HepG2 (cell line): ENCODE measurements at regions not wholly inside any gene's neighbourhood (a gene's known extent, or its start where the extent isn't known, plus 50 kb on each side); places are given as distances from the start of the nearest gene placed in this dataset.

ENCODE experiments used
- ATAC-seq: fragments of 200-7000 bp; cut with Tn5 transposase; 3 replicates; pipeline ENCODE4 v1.9.1; 2020; ENCODE audit warnings: mild to moderate bottlenecking, moderate library complexity
- BruUV-seq: library from RNA; stranded (reverse); fragments of 400-500 nt; replicated peaks from 2 replicates; lab custom pipeline; 2021; lab: Mats Ljungman, UMichigan
- CTCF ChIA-PET: fragments of 300-600 bp; formaldehyde crosslinking; extraction: SDS; loops from one replicate; lab custom pipeline; 2021; ENCODE audit warnings: low total read pairs, inconsistent platforms, low intra/inter-chr PET ratio; lab: Yijun Ruan, JAX
- POLR2A ChIA-PET: fragments of 350-600 bp; sonication (Branson Sonifier 250); formaldehyde crosslinking; loops from one replicate; lab custom pipeline; 2020; ENCODE audit warnings: antibody characterized with exemption, inconsistent platforms; lab: Yijun Ruan, JAX
- DNase-seq: peaks from one replicate; pipeline ENCODE4 v3.0.0-alpha.2; 2015; ENCODE audit warnings: low spot score
- FAIRE-seq: peaks from 3 replicates; lab custom pipeline; 2011; peaks lifted over from hg19 to GRCh38; lab: Jason Lieb, UNC
- H2AFZ ChIP-seq: one replicate; pipeline ENCODE4 v1.6.1; 2011; ENCODE audit warnings: low read length, inconsistent platforms
- H3K27ac ChIP-seq: fragments of 300-600 bp; 3 replicates; pipeline ENCODE4 v1.8.0; 2011; ENCODE audit warnings: mixed run types, mild to moderate bottlenecking, mixed read lengths, low read length, inconsistent platforms; ENCODE audit not compliant: insufficient read depth; ENCODE audit errors: extremely low read length
- H3K27me3 ChIP-seq, 2 experiments: fragments of 200-600 bp in 1 of 2; 2 replicates in 1 of 2; 3 replicates in 1 of 2; pipeline versions ENCODE4 v1.6.0 to v1.8.0; 2011; ENCODE audit warnings: low read length in 2 of 2, mild to moderate bottlenecking in 2 of 2, moderate library complexity in 2 of 2, inconsistent platforms in 1 of 2; ENCODE audit not compliant: insufficient read depth in 2 of 2, control insufficient read depth in 1 of 2
- H3K36me3 ChIP-seq, 2 experiments: fragments of 200-600 bp in 1 of 2; replicated peaks in 1 of 2; 2 replicates in 1 of 2; 3 replicates in 1 of 2; pipeline versions ENCODE4 v1.5.1 to v1.8.0; 2011; ENCODE audit warnings: low read length in 2 of 2, inconsistent platforms in 1 of 2; ENCODE audit not compliant: insufficient read depth in 2 of 2, control insufficient read depth in 1 of 2
- H3K4me1 ChIP-seq: 2 replicates; pipeline ENCODE4 v1.5.1; 2012; ENCODE audit warnings: low read length, inconsistent platforms; ENCODE audit not compliant: insufficient read depth
- H3K4me2 ChIP-seq: 2 replicates; pipeline ENCODE4 v1.6.0; 2011; ENCODE audit warnings: low read depth, low read length, inconsistent platforms
- H3K4me3 ChIP-seq, 3 experiments: fragments of 200-600 bp in 1 of 3; sonication (generic), shearing (Covaris generic) in 1 of 3; replicated peaks in 1 of 3; 2 replicates each; pipeline ENCODE4 v1.5.1; 2011 to 2016; ENCODE audit warnings: low read length in 3 of 3, inconsistent platforms in 2 of 3, low read depth in 2 of 3, mild to moderate bottlenecking in 2 of 3, control low read depth in 1 of 3, mixed read lengths in 1 of 3; ENCODE audit not compliant: insufficient read depth in 1 of 3
- H3K79me2 ChIP-seq: one replicate; pipeline ENCODE4 v1.6.1; 2011; ENCODE audit warnings: low read length, inconsistent platforms; ENCODE audit not compliant: insufficient read depth
- H3K9ac ChIP-seq: 2 replicates; pipeline ENCODE4 v1.6.0; 2011; ENCODE audit warnings: mild to moderate bottlenecking, low read depth, low read length, inconsistent platforms; ENCODE audit not compliant: insufficient read depth
- H3K9me3 ChIP-seq: 2 replicates; pipeline ENCODE4 v1.5.1; 2012; ENCODE audit warnings: mild to moderate bottlenecking, low read length
- H4K20me1 ChIP-seq: 2 replicates; pipeline ENCODE4 v1.6.0; 2011; ENCODE audit warnings: inconsistent platforms, mild to moderate bottlenecking, low read length, moderate library complexity; ENCODE audit not compliant: insufficient read depth
- CHCHD3 ChIP-seq: sonication (generic); formaldehyde crosslinking; IDR thresholded peaks from 2 replicates; pipeline ENCODE4 v1.8.0; 2022; ENCODE audit warnings: mild to moderate bottlenecking, missing genetic modification reagents, moderate library complexity
- EP300 ChIP-seq, 3 experiments: sonication (generic) in 1 of 3; formaldehyde crosslinking in 1 of 3; IDR thresholded peaks; 2 replicates each; pipeline versions ENCODE4 v1.5.1 to v1.6.1; 2011 to 2020; ENCODE audit warnings: low read depth in 2 of 3, low read length in 2 of 3, borderline replicate concordance in 1 of 3, improper control_type of control experiment in 1 of 3, mild to moderate bottlenecking in 1 of 3, missing genetic modification reagents in 1 of 3, moderate library complexity in 1 of 3
- MTA3 ChIP-seq: sonication (generic); formaldehyde crosslinking; IDR thresholded peaks from 2 replicates; pipeline ENCODE4 v1.4.0; 2020; ENCODE audit warnings: missing genetic modification reagents
- MXI1 ChIP-seq: IDR thresholded peaks from 3 replicates; pipeline ENCODE4 v1.6.1; 2012; ENCODE audit warnings: low read depth, low read length, inconsistent platforms, borderline replicate concordance
- NCOA1 ChIP-seq: sonication (generic); formaldehyde crosslinking; IDR thresholded peaks from 2 replicates; pipeline ENCODE4 v1.9.0; 2021; ENCODE audit warnings: missing genetic modification reagents
- NFRKB ChIP-seq: fragments of 450-650 bp; IDR thresholded peaks from 2 replicates; pipeline ENCODE4 v1.6.1; 2017
- POGZ ChIP-seq: sonication (generic); formaldehyde crosslinking; IDR thresholded peaks from 2 replicates; pipeline ENCODE4 v1.4.0; 2020; ENCODE audit warnings: mild to moderate bottlenecking, missing genetic modification reagents
- RAD21 ChIP-seq: fragments of 450-650 bp; formaldehyde crosslinking; IDR thresholded peaks from 2 replicates; pipeline ENCODE4 v1.5.0; 2020; ENCODE audit warnings: mild to moderate bottlenecking
- SNAPC2 ChIP-seq: sonication (generic); formaldehyde crosslinking; IDR thresholded peaks from 2 replicates; pipeline ENCODE4 v1.8.1; 2022; ENCODE audit warnings: mild to moderate bottlenecking, missing genetic modification reagents
- SNRNP70 ChIP-seq: fragments of 200-400 bp; formaldehyde crosslinking; IDR thresholded peaks from 2 replicates; pipeline ENCODE4 v1.6.1; 2017; ENCODE audit warnings: mild to moderate bottlenecking, low read depth, low read length, moderate library complexity
- TBX2 ChIP-seq: sonication (generic); formaldehyde crosslinking; IDR thresholded peaks from 2 replicates; pipeline ENCODE4 v1.5.0; 2020; ENCODE audit warnings: missing genetic modification reagents, mild to moderate bottlenecking, borderline replicate concordance
- ZC3H13 ChIP-seq: sonication (generic); formaldehyde crosslinking; IDR thresholded peaks from 2 replicates; pipeline ENCODE4 v1.8.1; 2023; ENCODE audit warnings: mild to moderate bottlenecking, missing genetic modification reagents, moderate library complexity
- ZNF138 ChIP-seq: sonication (generic); formaldehyde crosslinking; IDR thresholded peaks from 2 replicates; pipeline ENCODE4 v1.5.0; 2020; ENCODE audit warnings: mild to moderate bottlenecking, low read depth, missing genetic modification reagents
- ZNF251 ChIP-seq: sonication (generic); formaldehyde crosslinking; IDR thresholded peaks from 2 replicates; pipeline ENCODE4 v1.9.0; 2021; ENCODE audit warnings: mild to moderate bottlenecking, missing genetic modification reagents
- ZNF496 ChIP-seq: sonication (generic); formaldehyde crosslinking; IDR thresholded peaks from 2 replicates; pipeline ENCODE4 v1.8.1; 2023; ENCODE audit warnings: mild to moderate bottlenecking, moderate library complexity, missing genetic modification reagents; ENCODE audit not compliant: insufficient replicate concordance
- ZSCAN30 ChIP-seq: sonication (generic); formaldehyde crosslinking; IDR thresholded peaks from 2 replicates; pipeline ENCODE4 v1.5.0; 2020; ENCODE audit warnings: mild to moderate bottlenecking, missing genetic modification reagents
- WGBS: methylation state at CpG from one replicate; pipeline ENCODE4 v1.1.6; 2017; ENCODE audit warnings: low lambda C conversion rate; 5-methylcytosine and 5-hydroxymethylcytosine counted together
- in situ Hi-C: cut with HindIII; loops from 2 replicates; pipeline ENCODE4 v1.10.0; 2017; ENCODE audit warnings: low pct_unique_long_range_greater_than_20kb; ENCODE audit not compliant: extremely low pct_ligation_motif_present
- intact Hi-C: fragments of 100-400 bp; cut with micrococcal nuclease; formaldehyde crosslinking; loops from one replicate; pipeline ENCODE4 v1.10.0; 2022; ENCODE audit not compliant: unreplicated experiment
- TF ChIP-seq, protein P1 (sequence below): sonication (generic); formaldehyde crosslinking; IDR thresholded peaks from 2 replicates; pipeline ENCODE4 v1.8.0; 2022; ENCODE audit warnings: low read depth, missing genetic modification reagents
- TF ChIP-seq, protein P2 (sequence below): sonication (generic); formaldehyde crosslinking; IDR thresholded peaks from 2 replicates; pipeline ENCODE4 v1.4.0; 2020; ENCODE audit warnings: missing genetic modification reagents
- TF ChIP-seq, protein P3 (sequence below): sonication (generic); formaldehyde crosslinking; IDR thresholded peaks from 2 replicates; pipeline ENCODE4 v1.5.0; 2020; ENCODE audit warnings: missing genetic modification reagents, mild to moderate bottlenecking, borderline replicate concordance
- TF ChIP-seq, protein P4 (sequence below): IDR thresholded peaks from 2 replicates; pipeline ENCODE4 v1.6.1; 2016

DNA sequence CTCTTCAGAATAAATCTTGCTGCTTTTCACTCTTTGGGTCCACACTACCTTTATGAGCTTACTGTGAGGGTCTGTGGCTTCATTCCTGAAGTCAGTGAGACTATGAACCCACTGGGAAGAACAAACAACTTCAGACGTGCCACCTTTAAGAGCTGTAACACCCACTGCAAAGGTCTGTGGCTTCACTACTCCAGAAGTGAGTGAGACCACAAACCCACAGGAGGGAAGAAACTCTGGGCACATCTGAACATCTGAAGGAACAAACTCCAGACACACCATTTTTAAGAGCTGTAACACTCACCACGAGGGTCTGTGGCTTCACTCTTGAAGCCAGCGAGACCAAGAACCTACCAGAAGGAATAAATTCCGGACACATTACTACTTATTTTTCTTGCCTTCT, 964.1 kb upstream of the NXPH2 start:
- no peak overlapping the region for H2AFZ ChIP-seq
- no peak overlapping the region for H3K27ac ChIP-seq
- no peak overlapping the region for H3K4me2 ChIP-seq
- ChIA-PET POLR2A (no interaction called here), CTCF (no interaction called here)
- no peak for TF ChIP-seq ZSCAN30
- TF ChIP-seq NFRKB: no peak
- no peak for TF ChIP-seq RAD21
- TF ChIP-seq CHCHD3 (CRISPR knock-in tag): no peak
- no peak for TF ChIP-seq SNAPC2
- no peak for TF ChIP-seq POGZ (CRISPR knock-in tag)
- no peak for TF ChIP-seq ZNF251
- TF ChIP-seq, protein P1, sequence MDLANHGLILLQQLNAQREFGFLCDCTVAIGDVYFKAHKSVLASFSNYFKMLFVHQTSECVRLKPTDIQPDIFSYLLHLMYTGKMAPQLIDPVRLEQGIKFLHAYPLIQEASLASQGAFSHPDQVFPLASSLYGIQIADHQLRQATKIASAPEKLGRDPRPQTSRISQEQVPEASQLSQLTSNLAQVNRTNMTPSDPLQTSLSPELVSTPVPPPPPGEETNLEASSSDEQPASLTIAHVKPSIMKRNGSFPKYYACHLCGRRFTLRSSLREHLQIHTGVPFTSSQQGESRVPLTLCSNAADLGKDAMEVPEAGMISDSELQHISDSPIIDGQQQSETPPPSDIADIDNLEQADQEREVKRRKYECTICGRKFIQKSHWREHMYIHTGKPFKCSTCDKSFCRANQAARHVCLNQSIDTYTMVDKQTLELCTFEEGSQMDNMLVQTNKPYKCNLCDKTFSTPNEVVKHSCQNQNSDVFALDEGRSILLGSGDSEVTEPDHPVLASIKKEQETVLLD: no peak
- no peak for TF ChIP-seq ZNF138 (CRISPR knock-in tag)
- no peak for TF ChIP-seq MTA3 (CRISPR knock-in tag)
- TF ChIP-seq SNRNP70: no peak
- TF ChIP-seq TBX2 (CRISPR knock-in tag): no peak
- no peak for TF ChIP-seq ZNF496 (CRISPR knock-in tag)
- TF ChIP-seq ZC3H13: no peak
- TF ChIP-seq, protein P2, sequence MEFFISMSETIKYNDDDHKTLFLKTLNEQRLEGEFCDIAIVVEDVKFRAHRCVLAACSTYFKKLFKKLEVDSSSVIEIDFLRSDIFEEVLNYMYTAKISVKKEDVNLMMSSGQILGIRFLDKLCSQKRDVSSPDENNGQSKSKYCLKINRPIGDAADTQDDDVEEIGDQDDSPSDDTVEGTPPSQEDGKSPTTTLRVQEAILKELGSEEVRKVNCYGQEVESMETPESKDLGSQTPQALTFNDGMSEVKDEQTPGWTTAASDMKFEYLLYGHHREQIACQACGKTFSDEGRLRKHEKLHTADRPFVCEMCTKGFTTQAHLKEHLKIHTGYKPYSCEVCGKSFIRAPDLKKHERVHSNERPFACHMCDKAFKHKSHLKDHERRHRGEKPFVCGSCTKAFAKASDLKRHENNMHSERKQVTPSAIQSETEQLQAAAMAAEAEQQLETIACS (CRISPR knock-in tag): no peak
- TF ChIP-seq, protein P3, sequence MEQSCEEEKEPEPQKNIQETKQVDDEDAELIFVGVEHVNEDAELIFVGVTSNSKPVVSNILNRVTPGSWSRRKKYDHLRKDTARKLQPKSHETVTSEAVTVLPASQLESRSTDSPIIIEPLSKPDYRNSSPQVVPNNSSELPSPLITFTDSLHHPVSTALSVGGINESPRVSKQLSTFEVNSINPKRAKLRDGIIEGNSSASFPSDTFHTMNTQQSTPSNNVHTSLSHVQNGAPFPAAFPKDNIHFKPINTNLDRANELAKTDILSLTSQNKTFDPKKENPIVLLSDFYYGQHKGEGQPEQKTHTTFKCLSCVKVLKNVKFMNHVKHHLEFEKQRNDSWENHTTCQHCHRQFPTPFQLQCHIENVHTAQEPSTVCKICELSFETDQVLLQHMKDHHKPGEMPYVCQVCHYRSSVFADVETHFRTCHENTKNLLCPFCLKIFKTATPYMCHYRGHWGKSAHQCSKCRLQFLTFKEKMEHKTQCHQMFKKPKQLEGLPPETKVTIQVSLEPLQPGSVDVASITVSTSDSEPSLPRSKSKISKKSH (CRISPR knock-in tag): no peak
- TF ChIP-seq EP300 (IDR thresholded peaks at IDR 0.05; ENCODE audit: low read depth in 2 of 2, low read length in 2 of 2): no peak
- TF ChIP-seq EP300 (CRISPR knock-in tag; IDR thresholded peaks at IDR 0.05; ENCODE audit: borderline replicate concordance): no peak
- TF ChIP-seq, protein P4, sequence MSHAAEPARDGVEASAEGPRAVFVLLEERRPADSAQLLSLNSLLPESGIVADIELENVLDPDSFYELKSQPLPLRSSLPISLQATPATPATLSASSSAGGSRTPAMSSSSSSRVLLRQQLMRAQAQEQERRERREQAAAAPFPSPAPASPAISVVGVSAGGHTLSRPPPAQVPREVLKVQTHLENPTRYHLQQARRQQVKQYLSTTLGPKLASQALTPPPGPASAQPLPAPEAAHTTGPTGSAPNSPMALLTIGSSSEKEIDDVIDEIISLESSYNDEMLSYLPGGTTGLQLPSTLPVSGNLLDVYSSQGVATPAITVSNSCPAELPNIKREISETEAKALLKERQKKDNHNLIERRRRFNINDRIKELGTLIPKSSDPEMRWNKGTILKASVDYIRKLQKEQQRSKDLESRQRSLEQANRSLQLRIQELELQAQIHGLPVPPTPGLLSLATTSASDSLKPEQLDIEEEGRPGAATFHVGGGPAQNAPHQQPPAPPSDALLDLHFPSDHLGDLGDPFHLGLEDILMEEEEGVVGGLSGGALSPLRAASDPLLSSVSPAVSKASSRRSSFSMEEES (CRISPR knock-in tag): no peak
- no peak for TF ChIP-seq NCOA1
- TF ChIP-seq MXI1: no peak
- TF ChIP-seq, all 625 proteins: peak for 0
- no peak for FAIRE-seq
- Histone ChIP-seq H3K79me2 (no peaks in the 10 kb centered on the region), H3K27me3 (no peaks in the 10 kb centered on the region), H3K36me3 (no peaks in the 10 kb centered on the region), H3K9me3 (no peaks in the 10 kb centered on the region), H3K9ac (no peak overlapping the region), H4K20me1 (no peaks in the 10 kb centered on the region), H3K4me1 (no peaks in the 10 kb centered on the region), H3K4me3 (no peak overlapping the region)
- in situ Hi-C loops (no loop called here), intact Hi-C loops (no loop called here)
- 2% methylated on average over 4 of the region's 4 CpGs for WGBS
- no peak for DNase-seq
- BruUV-seq: no TSS peak
- ATAC-seq: no peak
